ENCODE measurements at regions not wholly inside any gene's neighbourhood (a gene's known extent, or its start where the extent isn't known, plus 50 kb on each side); places are given as distances from the start of the nearest gene placed in this dataset.

- no peak for DNase-seq
Observed at GRCh38 chr16:85258166-85258565, 145.9 kb upstream of the CIBAR2 start.

GRCh38 chr16:85258629-85259028 lies 146.4 kb upstream of the CIBAR2 start:
- DNase-seq, result no peak

DNA sequence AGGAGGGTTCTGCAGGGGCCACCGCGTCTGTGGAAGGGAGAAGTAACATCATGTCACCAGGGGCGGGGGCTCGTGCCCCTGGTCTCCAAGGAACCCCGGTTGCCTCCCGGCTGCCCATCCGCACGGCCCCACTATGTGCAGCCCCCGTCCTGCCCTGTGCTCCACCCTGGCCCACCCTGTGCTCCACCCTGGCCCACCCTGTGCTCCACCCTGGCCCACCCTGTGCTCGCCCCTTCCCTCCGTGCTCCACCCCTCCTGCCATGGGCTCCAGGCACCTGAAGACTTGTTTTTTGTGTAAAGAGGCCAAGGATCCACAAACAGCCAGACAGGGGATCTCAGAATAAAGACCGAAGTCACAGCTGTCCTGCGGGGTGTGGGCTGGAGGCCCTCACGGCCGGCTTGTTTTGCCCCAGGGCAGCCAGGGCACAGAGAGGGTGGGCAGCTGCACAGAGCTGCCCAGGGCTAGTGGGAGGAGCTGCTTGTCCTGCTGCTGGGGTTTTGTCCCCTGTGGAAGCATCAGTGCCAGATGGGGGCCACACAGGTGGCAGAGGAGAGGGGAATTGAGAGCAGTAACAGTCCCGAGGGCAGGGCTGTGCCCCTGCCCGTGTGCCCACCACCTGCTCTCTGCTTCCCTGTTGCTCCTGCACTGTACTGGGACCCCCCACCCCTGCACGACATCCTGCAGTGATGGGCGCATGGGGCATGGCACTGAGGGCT lies 147.0 kb upstream of the CIBAR2 start:
- no peak for DNase-seq

- DNase-seq, result no peak
Observed at GRCh38 chr16:85259832-85260167, 147.5 kb upstream of the CIBAR2 start.

DNA sequence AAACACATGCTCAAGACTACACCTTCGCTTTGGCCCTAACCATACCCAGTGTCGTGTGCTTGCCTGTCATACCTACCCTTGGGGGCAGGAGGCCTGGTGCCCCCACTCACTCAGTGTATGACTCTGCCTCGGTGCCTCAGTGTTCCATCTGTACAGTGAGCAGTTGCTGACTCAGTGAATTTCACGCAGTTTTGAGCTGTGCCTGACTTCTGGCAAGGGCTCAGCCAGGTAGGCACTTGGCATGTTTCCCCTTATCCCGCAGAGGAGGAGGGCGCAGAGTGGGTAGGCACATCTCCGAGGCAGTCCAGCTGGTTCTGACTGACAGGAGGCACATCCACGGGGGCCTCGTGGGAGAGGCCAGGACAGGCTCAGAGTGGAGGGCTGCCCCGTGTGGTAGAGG lies 148.9 kb upstream of the CIBAR2 start:
- DNase-seq, result no peak

GRCh38 chr16:85261657-85262557 lies 149.6 kb upstream of the CIBAR2 start:
- DNase-seq, result no peak

DNA sequence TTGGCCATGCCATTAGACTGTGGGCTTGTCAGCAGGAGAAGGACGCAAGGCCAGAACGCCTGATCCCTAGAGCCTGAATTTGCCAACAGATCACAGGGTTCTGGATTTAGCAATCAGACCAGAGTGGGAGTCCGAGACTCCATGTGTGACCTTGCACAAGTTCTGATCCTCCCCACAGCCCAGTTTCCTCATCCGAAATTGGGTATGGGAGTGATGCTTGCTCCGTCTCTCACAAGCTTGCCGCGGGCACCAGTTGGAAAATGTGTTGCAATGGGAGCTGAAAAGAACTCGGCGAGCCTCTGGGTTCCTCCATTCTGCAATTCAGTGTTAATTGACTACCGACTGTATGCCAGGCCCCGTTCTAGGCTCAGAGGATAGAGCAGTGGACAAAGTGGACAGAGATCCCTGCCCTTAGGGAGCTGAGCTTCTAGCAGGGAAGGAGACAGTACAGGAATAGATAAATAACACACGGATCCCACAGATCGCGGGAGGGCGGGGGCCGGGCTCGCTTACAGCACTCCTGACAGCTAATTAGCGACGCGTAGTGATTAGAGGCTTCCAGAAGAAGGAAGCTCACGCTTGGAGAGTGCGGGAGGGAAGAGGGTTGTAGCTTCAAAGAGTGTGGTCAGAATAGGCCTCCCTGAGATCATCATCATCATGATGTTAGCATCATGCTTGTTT lies 150.4 kb upstream of the CIBAR2 start:
- no peak for DNase-seq

DNA sequence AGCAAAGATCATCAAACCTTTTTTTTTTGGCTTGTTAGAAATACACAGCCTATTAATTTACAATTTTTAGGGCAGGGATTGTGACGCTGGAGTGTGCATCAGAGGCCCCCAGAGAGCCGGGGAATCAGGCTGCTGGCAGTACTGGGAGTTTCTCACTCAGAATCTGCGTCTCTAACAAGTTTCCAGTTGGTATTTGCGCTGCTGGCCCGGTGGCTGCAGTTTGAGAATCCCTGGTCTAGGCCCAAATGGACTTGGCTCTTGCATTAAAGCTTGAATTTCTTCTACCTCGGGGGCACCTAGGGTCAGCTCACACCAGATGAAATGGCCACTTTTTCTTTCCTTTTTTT lies 150.9 kb upstream of the CIBAR2 start:
- no peak for DNase-seq

- no peak for DNase-seq
Observed at GRCh38 chr16:85264752-85265151, 152.5 kb upstream of the CIBAR2 start.

- DNase-seq, result no peak
Observed at GRCh38 chr16:85265161-85265784, 153.0 kb upstream of the CIBAR2 start.

GRCh38 chr16:85265810-85266209 lies 153.5 kb upstream of the CIBAR2 start:
- no peak for DNase-seq

GRCh38 chr16:85266857-85267256 lies 154.6 kb upstream of the CIBAR2 start:
- DNase-seq, result no peak

GRCh38 chr16:85267414-85267945 lies 155.2 kb upstream of the CIBAR2 start:
- no peak for DNase-seq

DNA sequence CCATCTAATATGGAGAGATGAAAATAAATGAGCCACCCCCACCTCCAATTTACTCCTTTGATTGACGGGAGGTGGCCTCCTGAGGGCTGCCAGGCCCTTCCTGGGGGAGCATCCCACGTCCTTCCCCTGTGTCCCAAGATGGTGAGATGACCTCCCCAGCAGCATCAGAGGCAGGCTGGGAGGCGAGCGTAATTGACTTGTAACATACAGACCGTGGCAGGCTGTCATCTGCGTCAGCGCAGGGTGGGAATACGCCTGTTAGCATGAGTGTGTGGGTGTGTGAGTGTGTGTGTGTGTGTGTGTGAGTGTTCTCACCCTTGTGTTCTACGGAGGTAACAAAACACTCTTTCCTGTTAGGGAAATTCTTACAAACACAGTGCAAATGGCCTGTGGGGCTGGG lies 156.9 kb upstream of the CIBAR2 start:
- DNase-seq, result no peak

DNA sequence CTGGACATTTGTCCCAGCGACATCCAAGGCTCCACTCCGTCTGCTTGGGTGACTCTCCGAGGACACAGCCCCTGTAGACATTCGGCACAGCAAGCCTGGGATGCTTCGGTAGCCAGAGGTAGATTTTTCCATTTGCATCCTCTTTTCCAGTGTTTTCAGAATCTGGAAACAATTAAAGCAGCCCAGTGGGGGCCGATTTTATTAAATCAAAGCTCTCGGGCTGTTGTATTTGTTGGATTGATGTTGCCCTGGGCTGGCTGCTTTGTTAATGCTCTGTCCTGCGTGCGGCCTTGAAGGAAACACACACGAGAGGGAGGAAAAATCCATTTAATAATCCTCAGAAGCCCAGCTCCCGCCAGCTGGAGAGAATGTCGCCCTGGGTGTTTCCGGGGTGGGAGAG lies 158.1 kb upstream of the CIBAR2 start:
- DNase-seq, result no peak

GRCh38 chr16:85271198-85271597 lies 158.9 kb upstream of the CIBAR2 start:
- no peak for DNase-seq

- DNase-seq, result no peak
Observed at GRCh38 chr16:85273293-85273692, 161.0 kb upstream of the CIBAR2 start.

DNA sequence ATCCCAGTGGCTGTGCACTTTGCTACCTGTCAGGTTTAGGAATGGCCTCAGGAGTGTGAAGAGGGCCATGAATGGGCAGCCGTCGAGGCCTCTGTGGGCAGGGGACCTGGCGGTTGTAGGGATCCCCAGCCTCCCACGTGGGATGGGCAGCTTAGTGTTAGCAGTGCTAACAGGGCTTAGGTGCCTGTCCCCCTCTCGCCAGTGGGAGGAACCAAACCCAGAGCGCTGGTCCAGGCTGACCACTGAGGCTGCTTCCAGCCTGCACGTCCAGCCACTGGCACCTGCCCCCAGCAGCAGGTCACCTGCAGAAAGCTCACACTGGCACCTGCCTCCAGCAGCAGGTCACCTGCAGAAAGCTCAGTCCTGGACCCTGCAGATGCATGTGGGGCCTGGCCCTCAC lies 162.2 kb upstream of the CIBAR2 start:
- no peak for DNase-seq

GRCh38 chr16:85274924-85275323 lies 162.7 kb upstream of the CIBAR2 start:
- no peak for DNase-seq

DNA sequence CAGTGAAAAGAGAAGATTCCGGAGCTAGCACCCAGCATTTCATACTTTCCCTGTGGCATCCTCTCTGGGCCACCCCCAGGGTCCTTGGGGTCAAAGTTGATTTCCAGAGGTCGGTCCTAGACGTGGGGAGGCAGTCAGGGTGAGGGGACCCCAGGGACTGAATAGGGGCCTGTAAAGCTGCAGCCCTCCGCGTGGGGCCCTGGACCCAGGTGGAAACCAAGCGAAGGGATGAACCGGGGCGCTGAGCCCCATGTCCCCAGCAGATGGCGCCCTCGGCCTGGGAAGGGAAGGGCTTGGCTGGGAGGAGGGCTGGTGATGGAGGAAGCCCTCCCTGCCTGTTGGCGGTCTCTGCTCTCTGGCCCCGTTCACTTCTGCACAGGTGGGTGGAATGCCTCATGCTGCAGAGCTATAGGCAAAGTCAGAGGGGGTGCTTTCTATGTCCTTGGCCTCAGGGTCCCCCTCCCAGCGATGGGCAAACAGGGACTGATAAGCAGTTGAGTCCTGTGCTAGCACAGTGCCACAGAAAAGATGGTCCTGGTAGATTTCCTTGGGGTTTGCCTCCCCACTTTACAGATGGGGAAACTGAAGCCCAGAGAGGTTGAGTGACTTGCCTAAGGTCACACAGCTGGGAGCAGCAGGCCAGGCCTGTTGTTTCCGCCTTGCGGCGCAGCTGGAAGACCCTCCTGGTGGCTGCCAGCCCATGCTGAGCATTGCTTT lies 163.4 kb upstream of the CIBAR2 start:
- DNase-seq, result peak; percentile 7 to 30

DNA sequence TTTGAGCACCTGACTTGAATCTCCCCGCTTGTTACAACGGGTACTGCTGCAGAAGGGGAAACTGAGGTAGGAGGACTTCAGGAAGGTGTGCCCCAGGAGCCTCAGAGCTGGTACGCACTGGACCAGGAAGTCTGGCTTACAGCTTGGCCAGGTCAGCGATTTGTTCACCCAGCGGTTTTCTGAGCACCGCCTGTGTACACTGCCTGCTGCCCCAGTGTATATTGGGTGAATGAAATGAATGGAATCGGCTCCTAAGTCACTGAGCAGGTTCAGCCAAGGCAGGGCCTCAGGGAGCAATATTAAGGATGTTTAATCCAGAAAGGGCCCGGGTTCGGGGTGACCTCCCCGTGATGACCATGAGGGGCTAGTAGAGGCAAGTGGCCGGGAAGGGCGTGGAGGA lies 164.0 kb upstream of the CIBAR2 start:
- DNase-seq, result no peak

DNA sequence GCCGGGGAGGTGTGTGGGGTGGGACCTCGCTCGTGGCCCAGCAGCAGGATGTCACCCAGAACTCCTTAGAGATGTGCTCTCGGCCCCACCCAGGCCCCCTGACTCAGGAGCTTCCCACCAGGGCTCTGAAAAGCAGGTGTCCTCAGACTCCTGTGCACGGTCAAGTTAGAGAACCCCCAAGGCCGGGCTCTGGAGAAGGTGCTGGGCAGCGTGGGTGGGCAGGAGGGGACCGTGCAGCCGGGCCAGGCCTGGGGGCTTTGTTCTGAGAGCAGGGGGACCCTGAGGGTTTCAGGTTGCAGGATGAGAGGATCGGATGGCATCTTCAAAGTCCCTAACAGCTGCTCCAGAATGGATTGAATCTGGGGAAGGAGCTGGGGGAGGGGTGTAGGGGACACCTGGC lies 164.4 kb upstream of the CIBAR2 start:
- DNase-seq, result no peak

DNA sequence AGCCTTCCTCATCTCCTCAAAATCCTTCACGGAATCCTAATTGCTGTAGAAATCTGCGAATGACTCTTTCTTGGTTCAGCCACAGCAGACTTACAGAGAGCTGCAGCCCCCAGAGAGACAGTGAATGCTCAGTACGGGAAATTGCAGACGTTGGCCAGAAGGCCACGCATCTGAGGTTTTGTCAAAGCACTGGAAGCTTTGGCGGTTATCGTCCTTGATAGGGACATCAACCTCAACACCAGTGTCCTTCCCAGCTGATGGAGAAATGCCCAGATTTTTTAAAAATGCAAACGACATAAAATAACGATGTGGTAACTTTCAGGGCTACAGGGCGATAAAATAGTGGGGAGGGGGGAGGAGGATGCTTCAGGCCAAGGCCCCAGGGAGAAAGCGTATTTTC lies 166.6 kb upstream of the CIBAR2 start:
- no peak for DNase-seq

All from NCI-H1930 (cell line).